ENCODE measurements at regions not wholly inside any gene's neighbourhood (a gene's known extent, or its start where the extent isn't known, plus 50 kb on each side); places are given as distances from the start of the nearest gene placed in this dataset.

- H2BK120ac ChIP-seq (ENCODE audit: low read depth, low read length) = no peak overlapping the region
- H3K9me3 ChIP-seq (replicated peaks in 1 of 2; ENCODE audit: control insufficient read depth in 2 of 2, insufficient read depth in 1 of 2, low read depth in 1 of 2, low read length in 2 of 2) = peaks cover 0 to 4% of the 10 kb centered on the region in 2 donors
- H3K9ac ChIP-seq (ENCODE audit: low read depth, low read length, poor library complexity) = no peak overlapping the region
- H4K8ac ChIP-seq (ENCODE audit: low read depth, low read length) = no peak overlapping the region
- H3K4me1 ChIP-seq (ENCODE audit: control insufficient read depth in 2 of 2, insufficient read depth in 1 of 2, low read depth in 1 of 2, low read length in 2 of 2) = peaks cover 0 to 7% of the 10 kb centered on the region in 2 donors
- no peak overlapping the region for H4K91ac ChIP-seq (ENCODE audit: low read depth, low read length, poor library complexity)
- H3K79me1 ChIP-seq (ENCODE audit: low read depth, low read length) = no peaks in the 10 kb centered on the region
- H3K14ac ChIP-seq (ENCODE audit: low read length) = no peak overlapping the region
- no peak overlapping the region for H2BK5ac ChIP-seq (ENCODE audit: low read length)
- no peaks in the 10 kb centered on the region for H3K27me3 ChIP-seq (ENCODE audit: control insufficient read depth in 3 of 3, insufficient read depth in 3 of 3, low read depth in 1 of 3, low read length in 3 of 3)
- no peaks in the 10 kb centered on the region for H3K36me3 ChIP-seq (replicated peaks in 1 of 2; ENCODE audit: control insufficient read depth in 2 of 2, insufficient read depth in 2 of 2, low read length in 2 of 2)
- H3K27ac ChIP-seq (replicated peaks; ENCODE audit: low read length) = no peak overlapping the region
- H3K4me3 ChIP-seq (ENCODE audit: low read length in 2 of 2) = no peak overlapping the region
- no peak overlapping the region for H3K18ac ChIP-seq (ENCODE audit: low read length)
- no peak for DNase-seq (ENCODE audit: low spot score)
- WGBS, 2 donors (ENCODE audit: extremely low coverage in 2 of 2, insufficient read length in 2 of 2, insufficient replicate concordance in 1 of 2) = no CpG with 5 or more reads among the region's 8 CpGs
- no peak overlapping the region for H3K23ac ChIP-seq (ENCODE audit: low read depth, low read length, poor library complexity)
- no peak overlapping the region for H2BK12ac ChIP-seq (ENCODE audit: low read length)
- H3K4ac ChIP-seq (ENCODE audit: low read length) = no peak overlapping the region
- H3K4me2 ChIP-seq (ENCODE audit: insufficient read depth, low read length, poor library complexity, severe bottlenecking) = no peak overlapping the region
- no peak overlapping the region for H2BK15ac ChIP-seq (ENCODE audit: low read length)
- H2AK5ac ChIP-seq (ENCODE audit: low read depth, low read length) = no peak overlapping the region
- H2AFZ ChIP-seq (ENCODE audit: low read length) = no peak overlapping the region
Observed at GRCh38 chr1:18052671-18053070, 54.9 kb upstream of the IGSF21 start.

DNA sequence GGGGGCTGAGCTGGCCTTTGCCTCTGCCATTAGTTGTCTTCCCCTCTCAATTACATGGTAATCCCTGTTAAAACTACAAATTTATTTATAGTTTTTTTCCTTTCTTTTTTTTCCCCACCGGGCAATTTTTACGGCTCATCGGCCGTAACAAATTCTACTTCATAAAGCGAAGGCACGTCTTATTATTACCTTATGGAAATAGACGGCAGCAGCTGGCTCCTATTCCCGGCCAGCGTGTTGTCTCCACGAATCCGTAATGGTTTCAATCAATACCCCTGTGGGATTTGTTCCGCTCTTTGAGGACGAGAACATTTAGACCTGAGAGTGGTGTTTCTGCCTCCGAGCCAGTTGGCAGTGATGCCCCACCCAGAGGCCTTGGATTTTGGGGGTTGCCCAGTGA lies 52.4 kb upstream of the IGSF21 start:
- Histone ChIP-seq H3K14ac (ENCODE audit: low read length) (no peak overlapping the region), H3K4ac (ENCODE audit: low read length) (no peak overlapping the region)

DNA sequence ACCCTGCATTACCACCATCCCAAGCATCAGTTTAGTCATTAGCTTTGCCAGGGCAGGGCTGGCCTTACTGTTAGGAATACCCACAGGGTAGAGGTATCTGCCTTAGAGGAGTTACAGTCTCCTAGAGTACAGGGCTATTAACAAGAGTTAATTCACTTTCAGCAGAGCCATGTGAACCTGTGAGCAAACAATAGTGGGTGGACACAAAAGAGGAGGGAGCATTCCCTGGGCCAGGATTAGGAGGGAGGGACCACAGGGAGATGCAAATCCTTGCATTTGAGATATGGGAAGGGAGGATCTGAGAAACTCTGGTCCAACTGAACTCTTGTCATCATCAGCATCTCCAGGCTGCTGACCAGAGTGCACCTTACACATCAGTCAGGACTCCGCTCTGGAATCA lies 51.1 kb upstream of the IGSF21 start:
- Histone ChIP-seq H3K27me3 (ENCODE audit: control insufficient read depth in 3 of 3, insufficient read depth in 3 of 3, low read depth in 1 of 3, low read length in 3 of 3) (peaks cover 0 to 2% (median 0%) of the 10 kb centered on the region in 3 experiments), H3K79me1 (ENCODE audit: low read depth, low read length) (no peaks in the 10 kb centered on the region), H3K4me3 (ENCODE audit: low read length in 2 of 2) (no peak overlapping the region), H3K4me2 (ENCODE audit: insufficient read depth, low read length, poor library complexity, severe bottlenecking) (no peak overlapping the region), H3K9me3 (replicated peaks in 1 of 2; ENCODE audit: control insufficient read depth in 2 of 2, insufficient read depth in 1 of 2, low read depth in 1 of 2, low read length in 2 of 2) (no peaks in the 10 kb centered on the region), H4K91ac (ENCODE audit: low read depth, low read length, poor library complexity) (no peak overlapping the region), H3K14ac (ENCODE audit: low read length) (no peak overlapping the region), H2AFZ (ENCODE audit: low read length) (no peak overlapping the region), H2BK12ac (ENCODE audit: low read length) (no peak overlapping the region), H3K4ac (ENCODE audit: low read length) (no peak overlapping the region), H2BK15ac (ENCODE audit: low read length) (no peak overlapping the region), H2AK5ac (ENCODE audit: low read depth, low read length) (no peak overlapping the region), H3K23ac (ENCODE audit: low read depth, low read length, poor library complexity) (no peak overlapping the region), H3K27ac (replicated peaks; ENCODE audit: low read length) (no peak overlapping the region), H3K36me3 (replicated peaks in 1 of 2; ENCODE audit: control insufficient read depth in 2 of 2, insufficient read depth in 2 of 2, low read length in 2 of 2) (no peaks in the 10 kb centered on the region), H4K8ac (ENCODE audit: low read depth, low read length) (no peak overlapping the region), H2BK120ac (ENCODE audit: low read depth, low read length) (no peak overlapping the region), H3K18ac (ENCODE audit: low read length) (no peak overlapping the region), H2BK5ac (ENCODE audit: low read length) (no peak overlapping the region), H3K4me1 (ENCODE audit: control insufficient read depth in 2 of 2, insufficient read depth in 1 of 2, low read depth in 1 of 2, low read length in 2 of 2) (peaks cover 0 to 18% of the 10 kb centered on the region in 2 donors), H3K9ac (ENCODE audit: low read depth, low read length, poor library complexity) (no peak overlapping the region)
- no peak for DNase-seq (ENCODE audit: low spot score)
- WGBS, 2 donors (ENCODE audit: extremely low coverage in 2 of 2, insufficient read length in 2 of 2, insufficient replicate concordance in 1 of 2) = no CpG with 5 or more reads among the region's 1 CpG

More for the DNA sequence above, 52.4 kb upstream of the IGSF21 start:
- Histone ChIP-seq H3K18ac (ENCODE audit: low read length) (no peak overlapping the region), H4K91ac (ENCODE audit: low read depth, low read length, poor library complexity) (no peak overlapping the region), H2BK15ac (ENCODE audit: low read length) (no peak overlapping the region), H3K4me3 (ENCODE audit: low read length in 2 of 2) (no peak overlapping the region), H2AFZ (ENCODE audit: low read length) (no peak overlapping the region), H3K4me2 (ENCODE audit: insufficient read depth, low read length, poor library complexity, severe bottlenecking) (no peak overlapping the region), H3K4me1 (ENCODE audit: control insufficient read depth in 2 of 2, insufficient read depth in 1 of 2, low read depth in 1 of 2, low read length in 2 of 2) (peaks cover 0 to 18% of the 10 kb centered on the region in 2 donors), H2AK5ac (ENCODE audit: low read depth, low read length) (no peak overlapping the region), H2BK120ac (ENCODE audit: low read depth, low read length) (no peak overlapping the region), H3K79me1 (ENCODE audit: low read depth, low read length) (no peaks in the 10 kb centered on the region), H3K9ac (ENCODE audit: low read depth, low read length, poor library complexity) (no peak overlapping the region), H3K9me3 (replicated peaks in 1 of 2; ENCODE audit: control insufficient read depth in 2 of 2, insufficient read depth in 1 of 2, low read depth in 1 of 2, low read length in 2 of 2) (no peaks in the 10 kb centered on the region), H2BK5ac (ENCODE audit: low read length) (no peak overlapping the region), H3K23ac (ENCODE audit: low read depth, low read length, poor library complexity) (no peak overlapping the region), H4K8ac (ENCODE audit: low read depth, low read length) (no peak overlapping the region), H3K27me3 (ENCODE audit: control insufficient read depth in 3 of 3, insufficient read depth in 3 of 3, low read depth in 1 of 3, low read length in 3 of 3) (peaks cover 0 to 2% (median 0%) of the 10 kb centered on the region in 3 experiments), H3K27ac (replicated peaks; ENCODE audit: low read length) (no peak overlapping the region), H2BK12ac (ENCODE audit: low read length) (no peak overlapping the region), H3K36me3 (replicated peaks in 1 of 2; ENCODE audit: control insufficient read depth in 2 of 2, insufficient read depth in 2 of 2, low read length in 2 of 2) (no peaks in the 10 kb centered on the region)
- WGBS, 2 donors (ENCODE audit: extremely low coverage in 2 of 2, insufficient read length in 2 of 2, insufficient replicate concordance in 1 of 2) = no CpG with 5 or more reads among the region's 14 CpGs
- no peak for DNase-seq (ENCODE audit: low spot score)

GRCh38 chr1:18057623-18058022 lies 50.0 kb upstream of the IGSF21 start:
- H2BK5ac ChIP-seq (ENCODE audit: low read length) = no peak overlapping the region
- no peak overlapping the region for H2BK15ac ChIP-seq (ENCODE audit: low read length)
- H3K4me2 ChIP-seq (ENCODE audit: insufficient read depth, low read length, poor library complexity, severe bottlenecking) = no peak overlapping the region
- H3K14ac ChIP-seq (ENCODE audit: low read length) = no peak overlapping the region
- H2BK12ac ChIP-seq (ENCODE audit: low read length) = no peak overlapping the region
- H4K8ac ChIP-seq (ENCODE audit: low read depth, low read length) = no peak overlapping the region
- H3K4me3 ChIP-seq (ENCODE audit: low read length in 2 of 2) = no peak overlapping the region
- no peak overlapping the region for H2AK5ac ChIP-seq (ENCODE audit: low read depth, low read length)
- no peak overlapping the region for H3K18ac ChIP-seq (ENCODE audit: low read length)
- no peak overlapping the region for H3K23ac ChIP-seq (ENCODE audit: low read depth, low read length, poor library complexity)
- no peak overlapping the region for H3K27ac ChIP-seq (replicated peaks; ENCODE audit: low read length)
- no peak overlapping the region for H2BK120ac ChIP-seq (ENCODE audit: low read depth, low read length)
- no peaks in the 10 kb centered on the region for H3K79me1 ChIP-seq (ENCODE audit: low read depth, low read length)
- DNase-seq (ENCODE audit: low spot score) = no peak
- no peak overlapping the region for H3K4ac ChIP-seq (ENCODE audit: low read length)
- H4K91ac ChIP-seq (ENCODE audit: low read depth, low read length, poor library complexity) = no peak overlapping the region
- no peak overlapping the region for H3K9ac ChIP-seq (ENCODE audit: low read depth, low read length, poor library complexity)
- H3K27me3 ChIP-seq (ENCODE audit: control insufficient read depth in 3 of 3, insufficient read depth in 3 of 3, low read depth in 1 of 3, low read length in 3 of 3) = peaks cover 0 to 2% (median 0%) of the 10 kb centered on the region in 3 experiments
- WGBS, 2 donors (ENCODE audit: extremely low coverage in 2 of 2, insufficient read length in 2 of 2, insufficient replicate concordance in 1 of 2) = no CpG with 5 or more reads among the region's 5 CpGs
- no peaks in the 10 kb centered on the region for H3K36me3 ChIP-seq (replicated peaks in 1 of 2; ENCODE audit: control insufficient read depth in 2 of 2, insufficient read depth in 2 of 2, low read length in 2 of 2)
- no peak overlapping the region for H2AFZ ChIP-seq (ENCODE audit: low read length)
- H3K4me1 ChIP-seq (ENCODE audit: control insufficient read depth in 2 of 2, insufficient read depth in 1 of 2, low read depth in 1 of 2, low read length in 2 of 2) = peaks cover 0 to 18% of the 10 kb centered on the region in 2 donors
- H3K9me3 ChIP-seq (replicated peaks in 1 of 2; ENCODE audit: control insufficient read depth in 2 of 2, insufficient read depth in 1 of 2, low read depth in 1 of 2, low read length in 2 of 2) = no peaks in the 10 kb centered on the region
